Stomach (tissue), 4 donors: ENCODE measurements at regions not wholly inside any gene's neighbourhood (a gene's known extent, or its start where the extent isn't known, plus 50 kb on each side); places are given as distances from the start of the nearest gene placed in this dataset.

Source experiments
- CTCF ChIP-seq, 7 experiments: fragments of 450-650 bp in 4 of 7; fragments of 200-600 bp in 3 of 7; sonication (generic) in 3 of 7; IDR thresholded peaks; one replicate each; pipeline ENCODE4 v1.5.1; 2016 to 2019; ENCODE audit warnings: antibody characterized with exemption in 7 of 7, control low read depth in 2 of 7, mild to moderate bottlenecking in 1 of 7
- EP300 ChIP-seq: sonication (generic); formaldehyde crosslinking; IDR thresholded peaks from one replicate; pipeline ENCODE4 v1.6.1; 2017; ENCODE audit warnings: antibody characterized with exemption

- TF ChIP-seq CTCF (IDR thresholded peaks at IDR 0.05) = no peak
- TF ChIP-seq EP300 = no peak
Observed at GRCh38 chr4:14091531-14091930, 464.0 kb upstream of the BOD1L1 start.
